ENCODE measurements at regions not wholly inside any gene's neighbourhood (a gene's known extent, or its start where the extent isn't known, plus 50 kb on each side); places are given as distances from the start of the nearest gene placed in this dataset.

DNA sequence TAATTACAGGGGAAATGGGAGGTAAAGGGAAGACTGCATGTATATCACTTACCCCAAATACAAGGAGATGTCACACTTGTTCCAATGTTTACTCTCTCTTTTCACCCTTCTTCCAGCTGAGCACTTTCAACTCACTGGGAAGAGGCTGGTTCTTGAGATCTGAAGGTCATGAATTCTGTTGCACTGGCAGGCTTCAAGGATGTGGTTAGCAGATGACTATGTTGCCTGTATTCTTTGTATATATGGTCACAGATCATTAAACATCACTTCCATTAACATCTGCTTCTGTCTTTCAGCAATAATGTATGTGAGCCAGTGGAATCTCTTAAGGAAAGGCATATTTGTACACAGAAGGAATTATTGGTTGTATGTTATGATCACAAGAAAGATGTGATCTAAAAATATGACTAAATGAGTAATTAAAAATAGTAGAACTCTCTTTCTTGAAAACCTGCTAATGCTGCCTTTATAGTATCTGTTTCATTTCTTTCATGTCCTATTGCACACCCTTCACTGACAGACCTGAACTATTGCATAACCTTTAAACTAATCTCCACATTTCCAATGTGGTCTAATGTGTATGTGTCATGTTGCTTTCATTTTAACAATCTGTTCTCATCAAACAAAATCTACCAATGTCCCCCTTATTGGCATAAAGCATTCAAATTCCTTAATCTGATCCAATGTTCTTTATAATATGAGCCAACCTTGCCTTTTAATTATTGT is 131.4 kb upstream of the EPHA7 start:
- DNase-seq (ENCODE audit: low read depth), result no peak

DNA sequence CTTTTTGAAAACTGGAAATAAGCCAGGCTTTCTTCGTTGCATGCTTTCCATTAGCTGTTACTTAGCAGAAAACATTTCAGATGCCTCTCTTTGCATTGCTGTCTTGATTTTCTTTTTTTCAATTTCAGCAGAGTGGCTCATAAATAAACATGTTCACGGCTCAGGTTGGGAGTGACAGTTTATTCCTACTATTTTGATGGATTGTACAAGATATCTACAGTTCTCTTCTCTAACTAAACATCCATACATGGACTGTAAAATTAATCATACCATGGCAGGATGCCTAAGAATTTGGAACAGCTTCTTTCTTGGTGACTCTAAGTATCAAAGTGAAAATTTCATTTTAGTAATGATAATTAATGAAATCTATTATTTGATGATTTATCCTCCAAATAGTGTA is 130.5 kb upstream of the EPHA7 start:
- DNase-seq (ENCODE audit: low read depth), result no peak

DNA sequence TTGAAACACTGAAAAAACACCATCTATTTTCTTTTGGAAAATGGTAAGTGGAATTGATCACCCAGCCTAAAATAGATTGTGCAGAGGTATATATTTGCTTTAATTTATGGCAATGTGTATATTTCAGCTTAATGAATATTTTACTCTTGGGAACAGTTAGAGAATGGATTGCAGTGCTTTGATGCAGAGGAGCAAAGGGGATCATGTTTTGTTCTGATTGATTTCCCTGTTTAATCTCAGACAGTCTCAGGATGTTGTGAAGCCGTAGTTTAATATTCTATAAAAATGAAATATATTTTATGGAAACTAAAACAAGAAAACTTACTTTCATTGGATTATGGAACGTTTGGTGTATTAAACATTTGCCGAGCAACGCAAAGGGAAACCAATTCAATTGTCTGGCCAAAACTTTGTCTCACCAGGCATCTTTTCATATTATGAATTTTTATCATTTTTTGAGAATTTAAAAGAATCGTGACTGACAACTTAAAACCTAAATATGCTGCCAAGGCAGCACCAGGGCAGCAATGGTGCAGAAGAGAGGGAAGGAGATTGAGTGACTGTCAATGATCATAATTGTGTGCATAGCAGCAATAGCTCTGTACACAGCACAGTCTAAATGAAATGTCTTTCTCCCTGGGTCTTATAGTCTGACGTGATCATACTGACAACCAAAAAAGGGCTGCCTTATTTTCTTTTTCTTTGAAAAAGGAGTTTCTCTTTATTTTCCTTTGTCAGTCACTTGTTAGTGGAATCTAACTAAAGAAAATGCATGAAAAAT is 105.5 kb upstream of the EPHA7 start:
- DNase-seq (ENCODE audit: low read depth), result no peak

DNA sequence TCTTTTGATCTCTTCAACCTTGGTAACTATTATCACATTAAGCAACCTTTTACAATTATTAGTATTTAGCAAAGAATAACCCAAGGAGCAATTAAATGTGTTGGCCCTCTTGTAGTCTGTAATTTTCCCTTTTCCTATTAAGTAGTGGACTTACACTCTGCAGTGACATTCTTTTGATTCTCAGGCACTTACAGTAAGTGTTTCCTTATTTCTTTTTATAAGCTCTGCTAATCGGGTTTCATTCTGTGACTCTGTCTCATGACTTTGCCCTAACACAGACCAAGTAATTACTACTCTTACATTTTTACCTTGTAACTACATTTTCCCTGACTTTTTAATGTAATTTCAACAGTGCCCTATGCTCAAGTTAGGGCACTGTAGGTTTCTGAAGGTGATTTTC is 104.0 kb upstream of the EPHA7 start:
- DNase-seq (ENCODE audit: low read depth), result no peak

DNA sequence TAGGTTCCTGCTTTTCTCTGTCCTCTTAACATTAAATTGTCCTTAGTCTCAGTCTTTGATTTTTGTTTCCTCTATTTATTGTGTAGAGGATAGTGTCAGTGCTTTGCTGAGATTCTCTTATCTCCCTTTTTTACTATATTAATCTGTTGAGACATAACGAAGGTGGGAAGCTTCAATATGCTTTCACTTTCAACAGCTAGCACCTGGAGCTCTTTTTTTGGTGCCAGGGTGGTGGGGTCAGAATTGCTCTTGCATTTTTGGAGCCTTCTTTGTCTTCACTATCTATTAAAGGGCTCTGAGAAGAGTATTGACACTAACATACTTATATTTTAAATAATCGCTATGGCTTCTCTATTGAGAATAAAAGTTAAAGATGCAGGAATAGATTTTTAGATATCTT is 97.1 kb upstream of the EPHA7 start:
- DNase-seq (ENCODE audit: low read depth), result no peak

DNA sequence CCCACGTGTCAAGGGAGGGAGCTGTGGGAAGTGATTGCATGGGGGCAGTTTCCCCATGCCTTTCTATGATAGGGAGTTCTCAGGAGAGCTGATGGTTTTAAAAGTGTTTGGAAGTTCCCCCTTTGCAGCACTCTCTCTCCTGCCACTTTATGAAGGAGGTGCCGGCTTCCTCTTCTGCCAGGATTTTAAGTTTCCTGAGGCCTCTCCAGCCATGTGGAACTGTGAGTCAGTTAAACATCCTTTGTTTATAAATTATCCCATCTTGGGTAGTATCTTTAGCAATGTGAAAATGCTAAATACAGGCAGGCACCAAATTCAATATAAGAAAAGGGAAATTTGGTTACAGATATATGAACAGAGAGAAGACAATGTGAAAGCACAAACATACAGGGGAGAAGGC is 96.4 kb upstream of the EPHA7 start:
- DNase-seq (ENCODE audit: low read depth), result no peak

DNA sequence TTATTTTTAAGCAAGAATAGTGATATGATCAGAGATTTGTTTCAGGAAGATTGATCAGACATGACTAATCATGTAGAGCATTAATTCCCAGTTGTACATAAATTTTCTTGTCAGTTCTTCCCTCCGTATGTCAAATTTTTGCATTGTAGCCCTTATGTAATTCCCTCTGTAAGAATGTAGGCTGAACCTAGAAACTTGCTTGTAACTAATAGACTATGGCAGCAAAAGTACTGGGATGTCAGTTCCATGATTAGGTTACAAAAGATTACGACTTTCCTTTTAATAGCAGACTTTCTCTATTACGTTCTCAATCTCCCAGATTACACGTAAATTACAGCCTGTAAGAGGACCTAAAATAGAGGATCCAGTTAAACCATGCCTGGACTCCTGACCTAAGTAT is 79.4 kb upstream of the EPHA7 start:
- DNase-seq (ENCODE audit: low read depth), result no peak

DNA sequence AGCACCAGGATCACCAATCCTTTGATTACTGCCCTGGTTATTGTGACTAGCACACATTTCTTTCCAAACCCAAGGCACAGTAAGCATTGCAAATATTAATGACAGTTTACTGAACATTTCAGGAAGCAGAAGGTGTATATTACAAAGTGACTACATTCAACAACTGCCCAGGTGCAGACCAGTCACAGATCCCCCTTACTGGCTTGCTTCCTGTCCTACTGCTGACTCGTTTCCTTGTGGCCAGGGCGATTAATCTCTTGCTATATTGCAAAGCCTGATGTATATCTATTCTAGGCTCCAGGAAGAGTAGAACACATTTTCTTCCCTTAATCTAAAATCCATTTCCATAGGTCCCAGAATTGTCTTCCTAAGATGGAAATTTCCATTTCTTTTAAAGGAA is 77.2 kb upstream of the EPHA7 start:
- DNase-seq (ENCODE audit: low read depth), result no peak

DNA sequence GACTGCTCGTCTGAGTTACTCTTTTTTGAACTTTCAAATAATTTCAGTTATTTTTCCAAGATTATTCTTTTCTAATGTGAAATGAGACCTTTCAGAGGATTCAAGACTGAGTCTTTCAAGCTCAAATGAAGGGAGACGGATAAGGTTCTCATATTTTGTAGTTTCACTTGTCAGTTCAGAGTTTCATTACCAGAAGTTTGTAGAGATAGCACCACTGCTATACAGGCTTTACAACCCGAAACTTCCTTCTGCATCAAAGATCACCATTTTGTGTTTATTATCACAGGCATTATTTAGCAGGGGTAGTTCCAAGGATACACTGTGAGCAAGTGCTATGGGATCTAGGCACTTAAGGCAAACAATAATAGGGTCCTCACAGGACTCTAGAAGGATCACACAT is 74.7 kb upstream of the EPHA7 start:
- DNase-seq (ENCODE audit: low read depth), result no peak

DNA sequence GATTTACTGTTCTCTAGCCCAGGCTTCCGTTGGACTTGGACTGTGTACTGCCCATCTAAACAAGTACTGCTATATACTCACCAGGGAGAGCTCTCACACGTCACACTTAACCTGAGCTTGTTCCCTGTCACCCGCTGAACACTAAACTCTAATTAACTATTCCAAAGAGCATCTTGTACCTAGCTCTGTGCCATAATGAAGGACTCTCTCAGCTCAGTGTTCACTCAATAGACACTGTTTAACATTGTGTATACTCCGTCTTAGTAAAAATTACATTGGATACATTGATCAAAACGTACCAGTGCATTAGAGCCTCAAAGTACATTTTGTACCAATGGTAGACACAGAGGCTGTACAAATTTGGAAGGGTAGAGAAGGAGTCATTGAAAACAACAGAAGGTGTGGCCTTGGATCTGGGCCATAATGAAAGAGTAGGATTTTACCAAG is 55.4 kb upstream of the EPHA7 start:
- no peak for DNase-seq (ENCODE audit: low read depth)

DNA sequence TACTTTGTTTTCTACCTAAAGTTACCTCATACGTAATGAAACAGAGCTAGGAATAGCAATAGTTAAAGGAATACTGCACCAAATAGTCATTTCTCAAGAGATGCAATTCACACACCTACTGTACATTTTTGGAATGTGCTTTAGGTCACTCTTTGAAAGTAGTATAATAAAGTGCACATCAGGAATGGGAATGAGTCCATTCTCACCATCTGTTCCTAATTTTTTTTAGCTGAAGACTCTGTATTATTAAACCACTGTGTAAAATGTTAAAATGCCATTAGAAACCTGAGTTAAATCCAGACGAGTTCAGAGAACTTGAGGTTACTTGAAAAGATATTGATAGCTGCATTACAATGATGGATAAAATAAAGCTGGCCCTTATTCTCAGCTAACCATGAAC is 51.9 kb upstream of the EPHA7 start:
- no peak for DNase-seq (ENCODE audit: low read depth)
